ENCODE measurements at regions not wholly inside any gene's neighbourhood (a gene's known extent, or its start where the extent isn't known, plus 50 kb on each side); places are given as distances from the start of the nearest gene placed in this dataset.
"Not testable (repeated sequence)": the region's sequence is repeated elsewhere in the genome, so short reads cannot be mapped to it uniquely, and the experiment has no call there.

DNA sequence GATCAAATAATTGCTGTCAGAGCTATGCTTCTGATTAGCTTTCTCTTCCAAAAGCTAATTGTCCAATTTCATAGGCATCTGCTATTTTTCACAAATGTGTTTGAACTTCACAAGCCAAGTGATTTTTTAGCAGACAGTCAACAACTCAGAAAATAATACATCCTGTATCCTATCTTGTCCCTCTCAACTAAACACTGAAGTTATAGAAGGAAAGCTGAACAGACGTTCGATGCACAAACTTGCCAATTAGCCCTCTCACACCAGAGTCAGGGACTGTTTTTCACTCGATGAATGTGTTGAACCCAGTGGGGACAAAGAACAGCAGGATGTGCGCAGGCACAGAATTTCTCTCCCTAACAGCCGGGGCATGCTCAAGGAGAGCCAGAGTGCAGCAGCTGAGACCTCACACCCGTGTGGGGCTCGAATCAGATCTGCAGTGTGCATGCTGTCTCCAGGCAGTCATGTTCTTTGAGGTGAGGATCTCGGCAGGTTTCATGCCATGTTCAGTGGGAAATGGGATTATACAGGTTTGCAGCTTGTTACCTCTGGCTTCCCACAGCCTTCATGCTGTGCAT, 246.7 kb upstream of the SDK2 start:
- no peak for DNase-seq (ENCODE audit: low read depth)

GRCh38 chr17:73895157-73895556, 250.9 kb upstream of the SDK2 start:
- no peak for DNase-seq (ENCODE audit: low read depth)

DNA sequence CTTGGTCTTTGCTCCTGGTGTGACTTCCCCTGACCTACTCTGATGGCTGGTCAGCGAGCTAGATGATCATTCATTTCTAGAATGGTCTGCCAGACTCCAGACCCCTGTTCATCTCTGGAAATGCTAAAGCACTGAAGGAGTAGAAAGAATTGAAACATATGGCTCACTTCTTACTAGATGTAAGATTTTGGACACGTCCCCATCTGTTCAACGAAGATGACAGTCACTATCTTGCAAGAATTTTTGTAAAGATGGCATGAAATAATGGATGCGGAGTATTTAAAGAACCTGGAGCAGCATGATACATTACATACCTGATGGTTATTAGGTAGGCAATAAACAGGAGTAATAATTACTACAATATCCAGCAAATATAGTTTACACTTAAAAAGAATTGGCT, 252.7 kb upstream of the SDK2 start:
- DNase-seq (ENCODE audit: low read depth) = no peak

DNA sequence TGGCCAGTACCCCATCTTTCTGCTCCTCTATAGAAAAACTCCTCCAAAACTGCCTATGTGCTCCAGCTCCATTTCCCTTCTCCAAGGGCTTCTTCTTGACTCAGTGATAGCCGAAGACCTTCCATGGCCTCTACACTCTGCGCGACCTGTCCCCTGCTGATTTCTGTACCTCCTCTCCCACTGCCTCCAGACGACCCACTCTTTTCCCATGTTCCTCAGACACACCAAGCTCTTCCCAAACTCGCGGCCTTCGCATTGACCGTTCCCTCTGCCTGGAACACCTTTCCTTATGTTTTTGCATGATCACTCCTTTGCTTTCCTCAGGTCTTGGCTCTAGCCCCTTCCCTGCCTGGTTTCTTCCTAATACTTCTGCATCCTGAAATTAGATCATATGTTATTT, 255.6 kb upstream of the SDK2 start:
- DNase-seq (ENCODE audit: low read depth) = no peak

DNA sequence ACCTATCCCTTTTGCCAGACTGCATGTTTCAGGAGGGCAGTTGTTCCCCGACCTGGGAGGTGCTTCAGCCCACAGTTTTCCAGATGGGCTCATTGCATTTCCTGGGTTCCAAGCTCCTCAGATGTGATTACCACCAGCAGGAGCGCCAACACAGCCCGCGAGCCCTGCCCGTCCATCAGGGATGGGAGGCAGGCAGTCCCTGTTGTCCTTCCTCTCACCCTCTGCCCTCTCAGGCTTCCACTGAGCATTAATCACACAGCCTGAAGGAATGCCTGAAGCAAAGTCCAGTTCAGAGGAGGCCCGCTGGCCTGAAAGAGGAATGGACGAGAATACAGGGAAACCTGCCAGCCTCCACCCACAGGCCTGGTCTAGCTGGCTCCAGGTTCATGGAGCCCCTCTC, 256.3 kb upstream of the SDK2 start:
- no peak for DNase-seq (ENCODE audit: low read depth)

- DNase-seq (ENCODE audit: low read depth) = no peak
Observed at GRCh38 chr17:73901249-73901648, 257.0 kb upstream of the SDK2 start.

- no peak for DNase-seq (ENCODE audit: low read depth)
Observed at GRCh38 chr17:73901661-73902415, 257.6 kb upstream of the SDK2 start.

- DNase-seq (ENCODE audit: low read depth) = no peak
Observed at GRCh38 chr17:73902416-73903181, 258.4 kb upstream of the SDK2 start.

GRCh38 chr17:73906896-73907870, 262.9 kb upstream of the SDK2 start:
- DNase-seq (ENCODE audit: low read depth) = no peak

GRCh38 chr17:73909186-73909585, 264.9 kb upstream of the SDK2 start:
- DNase-seq (ENCODE audit: low read depth) = no peak

DNA sequence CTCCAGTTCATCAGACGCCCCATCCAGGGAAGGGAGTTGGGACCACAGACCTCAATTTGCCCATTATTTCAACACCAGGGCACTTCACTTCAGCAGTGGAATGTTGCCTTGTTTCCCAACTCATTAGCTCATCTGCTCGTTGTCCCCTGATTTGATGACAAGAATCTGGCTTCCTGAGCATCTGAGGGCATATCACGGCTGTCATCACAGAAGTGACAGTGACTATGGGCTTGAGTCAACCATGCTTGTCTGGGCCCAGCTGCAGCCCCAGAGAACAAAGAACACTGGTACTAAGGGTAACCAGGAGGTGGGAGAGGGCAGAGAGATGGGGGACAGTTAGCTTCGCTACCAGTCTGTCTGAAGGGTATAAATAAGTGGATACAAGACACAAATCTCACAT, 266.0 kb upstream of the SDK2 start:
- DNase-seq (ENCODE audit: low read depth) = no peak

- no peak for DNase-seq (ENCODE audit: low read depth)
Observed at GRCh38 chr17:73910821-73911515, 266.7 kb upstream of the SDK2 start.

DNA sequence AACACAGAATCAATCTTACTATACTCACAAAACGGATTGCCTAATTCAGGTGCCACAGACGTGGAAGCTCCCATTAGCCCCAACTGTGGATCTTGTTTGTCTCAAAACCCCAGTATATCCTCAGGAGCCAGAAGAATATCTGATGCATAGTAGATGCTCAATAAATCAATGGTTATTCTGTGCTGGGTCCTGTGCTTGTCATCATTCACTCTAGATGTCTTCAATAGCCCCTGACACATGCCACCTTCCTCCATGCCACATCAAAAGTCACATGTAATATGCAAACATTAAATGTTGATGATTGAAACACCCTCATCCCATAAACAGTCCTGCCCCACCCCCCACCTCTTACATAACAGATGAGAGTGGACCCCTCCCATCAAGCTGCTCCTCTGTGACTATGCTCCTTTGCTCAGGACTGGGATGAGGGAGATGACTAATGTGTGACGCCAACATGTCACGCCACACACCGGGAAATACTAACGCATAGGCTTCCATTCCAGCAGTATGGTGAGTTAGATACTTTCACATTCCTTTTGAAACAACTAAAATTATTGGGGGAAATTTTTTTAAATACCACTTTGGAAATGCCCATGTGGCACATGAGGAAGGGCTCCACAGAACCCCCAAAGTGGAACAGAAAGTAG, 267.6 kb upstream of the SDK2 start:
- DNase-seq (ENCODE audit: low read depth) = no peak

- no peak for DNase-seq (ENCODE audit: low read depth)
Observed at GRCh38 chr17:73912373-73912746, 268.1 kb upstream of the SDK2 start.

GRCh38 chr17:73914536-73915274, 270.5 kb upstream of the SDK2 start:
- DNase-seq (ENCODE audit: low read depth) = no peak

- not testable (repeated sequence) for DNase-seq (ENCODE audit: low read depth)
Observed at GRCh38 chr17:73919033-73919432, 274.8 kb upstream of the SDK2 start.

DNA sequence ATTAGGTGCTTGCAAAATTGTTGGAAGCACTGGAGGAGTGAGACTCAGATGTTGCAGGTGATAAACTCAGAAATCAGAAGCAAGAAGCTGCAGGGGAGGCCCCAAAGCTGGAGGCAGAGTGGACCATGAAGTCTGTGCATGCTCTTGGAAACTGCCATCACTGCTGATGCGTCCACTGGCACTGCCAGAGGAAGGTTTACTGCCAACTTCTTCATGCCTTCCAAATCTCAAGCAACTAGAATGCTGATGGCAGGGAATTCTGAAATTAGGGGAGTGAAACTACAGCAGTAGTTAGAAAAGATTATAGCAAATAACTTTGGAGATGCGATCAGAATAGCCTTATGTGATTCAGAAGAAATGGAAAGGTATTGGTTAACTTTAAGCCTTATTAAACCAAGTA, 277.1 kb upstream of the SDK2 start:
- DNase-seq (ENCODE audit: low read depth) = no peak

- no peak for DNase-seq (ENCODE audit: low read depth)
Observed at GRCh38 chr17:73924114-73924908, 279.2 kb upstream of the RPL38 start.

DNA sequence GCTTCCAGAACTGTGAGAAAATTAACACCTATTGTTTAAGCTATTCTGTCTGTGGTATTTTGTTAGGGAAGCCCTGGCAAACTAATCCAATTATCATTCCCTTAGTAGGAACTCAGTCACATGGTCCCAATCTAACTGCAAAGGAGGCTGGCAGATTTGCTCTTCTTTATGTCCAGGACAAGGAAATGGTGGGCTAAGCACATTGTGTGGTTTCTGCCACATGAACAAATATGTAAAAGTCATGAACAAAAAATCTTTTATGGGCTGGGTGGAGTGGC, 278.6 kb upstream of the RPL38 start:
- DNase-seq (ENCODE audit: low read depth) = no peak

Data from stimulated activated CD8-positive, alpha-beta memory T cell treated with anti-CD3 and anti-CD28 coated beads, Interleukin-15, amount 100 ng/mL, for 1 hour (primary cell).